ENCODE measurements at regions not wholly inside any gene's neighbourhood (a gene's known extent, or its start where the extent isn't known, plus 50 kb on each side); places are given as distances from the start of the nearest gene placed in this dataset.

- Histone ChIP-seq H3K9me3 (ENCODE audit: control insufficient read depth, low read depth, low read length) (no peaks in the 10 kb centered on the region), H3K27ac (ENCODE audit: low read length) (no peak overlapping the region), H3K4me3 (ENCODE audit: low read length) (no peak overlapping the region), H3K36me3 (ENCODE audit: control insufficient read depth, low read depth, low read length) (no peaks in the 10 kb centered on the region), H3K9ac (ENCODE audit: low read length) (no peak overlapping the region), H3K27me3 (ENCODE audit: control insufficient read depth, insufficient read depth, low read length) (no peaks in the 10 kb centered on the region), H3K4me1 (ENCODE audit: control insufficient read depth, low read depth, low read length) (peaks cover 5% of the 10 kb centered on the region)
Observed at GRCh38 chr16:86384980-86385379, 125.3 kb upstream of the FOXF1 start.

- H3K9ac ChIP-seq (ENCODE audit: low read length), result no peak overlapping the region
- no peak overlapping the region for H3K27ac ChIP-seq (ENCODE audit: low read length)
- H3K4me3 ChIP-seq (ENCODE audit: low read length), result no peak overlapping the region
- H3K36me3 ChIP-seq (ENCODE audit: control insufficient read depth, low read depth, low read length), result no peaks in the 10 kb centered on the region
- H3K9me3 ChIP-seq (ENCODE audit: control insufficient read depth, low read depth, low read length), result no peaks in the 10 kb centered on the region
- no peaks in the 10 kb centered on the region for H3K27me3 ChIP-seq (ENCODE audit: control insufficient read depth, insufficient read depth, low read length)
- H3K4me1 ChIP-seq (ENCODE audit: control insufficient read depth, low read depth, low read length), result peaks cover 5% of the 10 kb centered on the region
Observed at GRCh38 chr16:86387468-86388440, 122.6 kb upstream of the FOXF1 start.

- Histone ChIP-seq H3K27ac (ENCODE audit: low read length) (no peak overlapping the region), H3K4me1 (ENCODE audit: control insufficient read depth, low read depth, low read length) (peaks cover 2% of the 10 kb centered on the region), H3K27me3 (ENCODE audit: control insufficient read depth, insufficient read depth, low read length) (no peaks in the 10 kb centered on the region), H3K9me3 (ENCODE audit: control insufficient read depth, low read depth, low read length) (no peaks in the 10 kb centered on the region), H3K36me3 (ENCODE audit: control insufficient read depth, low read depth, low read length) (no peaks in the 10 kb centered on the region), H3K9ac (ENCODE audit: low read length) (no peak overlapping the region), H3K4me3 (ENCODE audit: low read length) (no peak overlapping the region)
Observed at GRCh38 chr16:86388976-86389375, 121.4 kb upstream of the FOXF1 start.

GRCh38 chr16:86389566-86390328 lies 120.6 kb upstream of the FOXF1 start:
- Histone ChIP-seq H3K9me3 (ENCODE audit: control insufficient read depth, low read depth, low read length) (no peaks in the 10 kb centered on the region), H3K27me3 (ENCODE audit: control insufficient read depth, insufficient read depth, low read length) (no peaks in the 10 kb centered on the region), H3K36me3 (ENCODE audit: control insufficient read depth, low read depth, low read length) (no peaks in the 10 kb centered on the region), H3K9ac (ENCODE audit: low read length) (no peak overlapping the region), H3K27ac (ENCODE audit: low read length) (no peak overlapping the region), H3K4me3 (ENCODE audit: low read length) (no peak overlapping the region), H3K4me1 (ENCODE audit: control insufficient read depth, low read depth, low read length) (no peaks in the 10 kb centered on the region)

GRCh38 chr16:86390335-86390734 lies 120.0 kb upstream of the FOXF1 start:
- Histone ChIP-seq H3K36me3 (ENCODE audit: control insufficient read depth, low read depth, low read length) (no peaks in the 10 kb centered on the region), H3K9me3 (ENCODE audit: control insufficient read depth, low read depth, low read length) (no peaks in the 10 kb centered on the region), H3K4me1 (ENCODE audit: control insufficient read depth, low read depth, low read length) (no peaks in the 10 kb centered on the region), H3K27me3 (ENCODE audit: control insufficient read depth, insufficient read depth, low read length) (no peaks in the 10 kb centered on the region), H3K27ac (ENCODE audit: low read length) (no peak overlapping the region), H3K4me3 (ENCODE audit: low read length) (no peak overlapping the region), H3K9ac (ENCODE audit: low read length) (no peak overlapping the region)

- Histone ChIP-seq H3K27me3 (ENCODE audit: control insufficient read depth, insufficient read depth, low read length) (no peaks in the 10 kb centered on the region), H3K9ac (ENCODE audit: low read length) (no peak overlapping the region), H3K4me3 (ENCODE audit: low read length) (no peak overlapping the region), H3K9me3 (ENCODE audit: control insufficient read depth, low read depth, low read length) (no peaks in the 10 kb centered on the region), H3K27ac (ENCODE audit: low read length) (no peak overlapping the region), H3K36me3 (ENCODE audit: control insufficient read depth, low read depth, low read length) (no peaks in the 10 kb centered on the region), H3K4me1 (ENCODE audit: control insufficient read depth, low read depth, low read length) (peaks cover 4% of the 10 kb centered on the region)
Observed at GRCh38 chr16:86391486-86391885, 118.8 kb upstream of the FOXF1 start.

GRCh38 chr16:86391984-86392383 lies 118.3 kb upstream of the FOXF1 start:
- H3K4me1 ChIP-seq (ENCODE audit: control insufficient read depth, low read depth, low read length), result peaks cover 6% of the 10 kb centered on the region
- H3K27me3 ChIP-seq (ENCODE audit: control insufficient read depth, insufficient read depth, low read length), result no peaks in the 10 kb centered on the region
- H3K27ac ChIP-seq (ENCODE audit: low read length), result no peak overlapping the region
- no peaks in the 10 kb centered on the region for H3K36me3 ChIP-seq (ENCODE audit: control insufficient read depth, low read depth, low read length)
- no peak overlapping the region for H3K4me3 ChIP-seq (ENCODE audit: low read length)
- H3K9ac ChIP-seq (ENCODE audit: low read length), result no peak overlapping the region
- H3K9me3 ChIP-seq (ENCODE audit: control insufficient read depth, low read depth, low read length), result no peaks in the 10 kb centered on the region

GRCh38 chr16:86392436-86393152 lies 117.7 kb upstream of the FOXF1 start:
- Histone ChIP-seq H3K9ac (ENCODE audit: low read length) (no peak overlapping the region), H3K4me1 (ENCODE audit: control insufficient read depth, low read depth, low read length) (peaks cover 6% of the 10 kb centered on the region), H3K27me3 (ENCODE audit: control insufficient read depth, insufficient read depth, low read length) (no peaks in the 10 kb centered on the region), H3K4me3 (ENCODE audit: low read length) (no peak overlapping the region), H3K36me3 (ENCODE audit: control insufficient read depth, low read depth, low read length) (no peaks in the 10 kb centered on the region), H3K9me3 (ENCODE audit: control insufficient read depth, low read depth, low read length) (no peaks in the 10 kb centered on the region), H3K27ac (ENCODE audit: low read length) (no peak overlapping the region)

GRCh38 chr16:86393907-86394626 lies 116.3 kb upstream of the FOXF1 start:
- Histone ChIP-seq H3K36me3 (ENCODE audit: control insufficient read depth, low read depth, low read length) (no peaks in the 10 kb centered on the region), H3K4me3 (ENCODE audit: low read length) (no peak overlapping the region), H3K9ac (ENCODE audit: low read length) (no peak overlapping the region), H3K4me1 (ENCODE audit: control insufficient read depth, low read depth, low read length) (peaks cover 6% of the 10 kb centered on the region), H3K9me3 (ENCODE audit: control insufficient read depth, low read depth, low read length) (no peaks in the 10 kb centered on the region), H3K27me3 (ENCODE audit: control insufficient read depth, insufficient read depth, low read length) (no peaks in the 10 kb centered on the region), H3K27ac (ENCODE audit: low read length) (no peak overlapping the region)

- peaks cover 6% of the 10 kb centered on the region for H3K4me1 ChIP-seq (ENCODE audit: control insufficient read depth, low read depth, low read length)
- H3K9ac ChIP-seq (ENCODE audit: low read length), result no peak overlapping the region
- H3K36me3 ChIP-seq (ENCODE audit: control insufficient read depth, low read depth, low read length), result no peaks in the 10 kb centered on the region
- no peak overlapping the region for H3K4me3 ChIP-seq (ENCODE audit: low read length)
- H3K9me3 ChIP-seq (ENCODE audit: control insufficient read depth, low read depth, low read length), result no peaks in the 10 kb centered on the region
- H3K27ac ChIP-seq (ENCODE audit: low read length), result no peak overlapping the region
- no peaks in the 10 kb centered on the region for H3K27me3 ChIP-seq (ENCODE audit: control insufficient read depth, insufficient read depth, low read length)
Observed at GRCh38 chr16:86395477-86395876, 114.8 kb upstream of the FOXF1 start.

- H3K9me3 ChIP-seq (ENCODE audit: control insufficient read depth, low read depth, low read length), result no peaks in the 10 kb centered on the region
Observed at GRCh38 chr16:86396422-86396821, 113.9 kb upstream of the FOXF1 start.

More at GRCh38 chr16:86396422-86396821, 113.9 kb upstream of the FOXF1 start:
- no peaks in the 10 kb centered on the region for H3K27me3 ChIP-seq (ENCODE audit: control insufficient read depth, insufficient read depth, low read length)
- H3K36me3 ChIP-seq (ENCODE audit: control insufficient read depth, low read depth, low read length), result no peaks in the 10 kb centered on the region
- H3K27ac ChIP-seq (ENCODE audit: low read length), result no peak overlapping the region
- no peak overlapping the region for H3K4me3 ChIP-seq (ENCODE audit: low read length)
- peaks cover 6% of the 10 kb centered on the region for H3K4me1 ChIP-seq (ENCODE audit: control insufficient read depth, low read depth, low read length)
- no peak overlapping the region for H3K9ac ChIP-seq (ENCODE audit: low read length)

All from iPS-18a (cell line).